ENCODE measurements at regions not wholly inside any gene's neighbourhood (a gene's known extent, or its start where the extent isn't known, plus 50 kb on each side); places are given as distances from the start of the nearest gene placed in this dataset.

GRCh38 chr14:44108601-44109000 is 398.5 kb downstream of the FSCB start:
- TF ChIP-seq ZNF70 (CRISPR knock-in tag; IDR thresholded peaks at IDR 0.05) (no peak), RARB (CRISPR knock-in tag; IDR thresholded peaks at IDR 0.05) (no peak), GLIS3 (CRISPR knock-in tag; IDR thresholded peaks at IDR 0.05) (no peak), CSDC2 (CRISPR knock-in tag; IDR thresholded peaks at IDR 0.05) (no peak), ZC3H10 (CRISPR knock-in tag; IDR thresholded peaks at IDR 0.05) (no peak), TSHZ2 (CRISPR knock-in tag; IDR thresholded peaks at IDR 0.05) (no peak), ZNF565 (CRISPR knock-in tag; conservative IDR thresholded peaks at IDR 0.05; ENCODE audit: low read depth) (no peak), OSR1 (CRISPR knock-in tag; IDR thresholded peaks at IDR 0.05) (no peak)
